Activated T-cell treated with anti-CD3 and anti-CD28 coated beads, Interleukin-2, amount 50 U/mL, for 4 hours (primary cell): ENCODE measurements at regions not wholly inside any gene's neighbourhood (a gene's known extent, or its start where the extent isn't known, plus 50 kb on each side); places are given as distances from the start of the nearest gene placed in this dataset.

Source experiments
- ATAC-seq, 2 donors: fragments of 200-7000 bp; cut with Tn5 transposase; one replicate each; pipeline ENCODE4 v1.10.0; 2021
- DNase-seq: peaks from one replicate; pipeline ENCODE4 v3.0.0-alpha.2; 2020
- H3K27me3 Mint-ChIP-seq: one replicate; pipeline ENCODE4 v1.8.0; 2021; ENCODE audit warnings: low read depth, mixed read lengths
- H3K36me3 Mint-ChIP-seq: one replicate; pipeline ENCODE4 v1.8.0; 2022; ENCODE audit warnings: mixed read lengths; ENCODE audit not compliant: insufficient read depth
- H3K4me1 Mint-ChIP-seq: one replicate; pipeline ENCODE4 v1.8.0; 2021; ENCODE audit warnings: low read depth, mixed read lengths
- H3K4me3 Mint-ChIP-seq: one replicate; pipeline ENCODE4 v1.8.0; 2021; ENCODE audit warnings: mild to moderate bottlenecking, moderate library complexity, mixed read lengths
- H3K9me3 Mint-ChIP-seq: one replicate; pipeline ENCODE4 v1.8.0; 2021; ENCODE audit warnings: mixed read lengths

GRCh38 chr7:46179061-46179610 is 258.1 kb upstream of the IGFBP3 start:
- H3K36me3 Mint-ChIP-seq: no peaks in the 10 kb centered on the region
- H3K9me3 Mint-ChIP-seq: peaks cover 14% of the 10 kb centered on the region
- H3K4me3 Mint-ChIP-seq: no peak overlapping the region
- no peak for DNase-seq
- ATAC-seq: no peak
- no peaks in the 10 kb centered on the region for H3K27me3 Mint-ChIP-seq
- H3K4me1 Mint-ChIP-seq: no peaks in the 10 kb centered on the region

GRCh38 chr7:46178661-46179060 is 257.6 kb upstream of the IGFBP3 start:
- Mint-ChIP-seq H3K4me3 (no peak overlapping the region), H3K27me3 (no peaks in the 10 kb centered on the region), H3K4me1 (no peaks in the 10 kb centered on the region), H3K9me3 (peaks cover 14% of the 10 kb centered on the region), H3K36me3 (no peaks in the 10 kb centered on the region)
- ATAC-seq (no peak), DNase-seq (no peak)

- Mint-ChIP-seq H3K4me1 (no peaks in the 10 kb centered on the region), H3K4me3 (no peak overlapping the region), H3K27me3 (no peaks in the 10 kb centered on the region), H3K9me3 (peaks cover 14% of the 10 kb centered on the region), H3K36me3 (no peaks in the 10 kb centered on the region)
- DNase-seq: no peak
- ATAC-seq: no peak
These were observed 256.7 kb upstream of the IGFBP3 start for GRCh38 chr7:46177821-46178220.

GRCh38 chr7:46175221-46175620 is 254.1 kb upstream of the IGFBP3 start:
- no peak overlapping the region for H3K4me3 Mint-ChIP-seq
- ATAC-seq: no peak
- no peaks in the 10 kb centered on the region for H3K27me3 Mint-ChIP-seq
- peaks cover 4% of the 10 kb centered on the region for H3K9me3 Mint-ChIP-seq
- DNase-seq: no peak
- H3K4me1 Mint-ChIP-seq: no peaks in the 10 kb centered on the region
- H3K36me3 Mint-ChIP-seq: no peaks in the 10 kb centered on the region

- DNase-seq: no peak
- no peak overlapping the region for H3K4me3 Mint-ChIP-seq
- no peak for ATAC-seq
- no peaks in the 10 kb centered on the region for H3K36me3 Mint-ChIP-seq
- H3K9me3 Mint-ChIP-seq: no peaks in the 10 kb centered on the region
- no peaks in the 10 kb centered on the region for H3K4me1 Mint-ChIP-seq
- H3K27me3 Mint-ChIP-seq: no peaks in the 10 kb centered on the region
These were observed 253.1 kb upstream of the IGFBP3 start for GRCh38 chr7:46174196-46174580.

GRCh38 chr7:46173476-46174195 is 252.6 kb upstream of the IGFBP3 start:
- Mint-ChIP-seq H3K27me3 (no peaks in the 10 kb centered on the region), H3K9me3 (no peaks in the 10 kb centered on the region), H3K4me1 (no peaks in the 10 kb centered on the region), H3K4me3 (no peak overlapping the region), H3K36me3 (no peaks in the 10 kb centered on the region)
- DNase-seq: no peak
- no peak for ATAC-seq

- no peaks in the 10 kb centered on the region for H3K4me1 Mint-ChIP-seq
These were observed 249.7 kb upstream of the IGFBP3 start for GRCh38 chr7:46170792-46171191.

GRCh38 chr7:46170021-46170420 is 248.9 kb upstream of the IGFBP3 start:
- no peaks in the 10 kb centered on the region for H3K4me1 Mint-ChIP-seq
- no peaks in the 10 kb centered on the region for H3K9me3 Mint-ChIP-seq
- H3K36me3 Mint-ChIP-seq: no peaks in the 10 kb centered on the region
- no peak overlapping the region for H3K4me3 Mint-ChIP-seq
- ATAC-seq: no peak
- no peaks in the 10 kb centered on the region for H3K27me3 Mint-ChIP-seq
- DNase-seq: no peak

More at GRCh38 chr7:46170792-46171191, 249.7 kb upstream of the IGFBP3 start:
- Mint-ChIP-seq H3K36me3 (no peaks in the 10 kb centered on the region), H3K27me3 (no peaks in the 10 kb centered on the region), H3K9me3 (no peaks in the 10 kb centered on the region), H3K4me3 (no peak overlapping the region)
- DNase-seq: no peak
- no peak for ATAC-seq

GRCh38 chr7:46169384-46169755 is 248.3 kb upstream of the IGFBP3 start:
- H3K9me3 Mint-ChIP-seq: no peaks in the 10 kb centered on the region
- no peaks in the 10 kb centered on the region for H3K36me3 Mint-ChIP-seq
- H3K27me3 Mint-ChIP-seq: no peaks in the 10 kb centered on the region
- no peaks in the 10 kb centered on the region for H3K4me1 Mint-ChIP-seq
- no peak for DNase-seq
- no peak overlapping the region for H3K4me3 Mint-ChIP-seq
- ATAC-seq: no peak

- Mint-ChIP-seq H3K36me3 (no peaks in the 10 kb centered on the region), H3K27me3 (no peaks in the 10 kb centered on the region), H3K4me1 (no peaks in the 10 kb centered on the region), H3K9me3 (no peaks in the 10 kb centered on the region), H3K4me3 (no peak overlapping the region)
- DNase-seq (no peak), ATAC-seq (no peak)
These were observed 247.8 kb upstream of the IGFBP3 start for GRCh38 chr7:46168671-46169383.

GRCh38 chr7:46168231-46168630 is 247.2 kb upstream of the IGFBP3 start:
- DNase-seq (no peak), ATAC-seq (no peak)
- no peaks in the 10 kb centered on the region for H3K9me3 Mint-ChIP-seq
- no peaks in the 10 kb centered on the region for H3K4me1 Mint-ChIP-seq
- no peaks in the 10 kb centered on the region for H3K27me3 Mint-ChIP-seq
- no peak overlapping the region for H3K4me3 Mint-ChIP-seq
- no peaks in the 10 kb centered on the region for H3K36me3 Mint-ChIP-seq

- no peaks in the 10 kb centered on the region for H3K36me3 Mint-ChIP-seq
- no peaks in the 10 kb centered on the region for H3K4me1 Mint-ChIP-seq
- no peaks in the 10 kb centered on the region for H3K27me3 Mint-ChIP-seq
- H3K9me3 Mint-ChIP-seq: no peaks in the 10 kb centered on the region
- ATAC-seq (no peak), DNase-seq (no peak)
- H3K4me3 Mint-ChIP-seq: no peak overlapping the region
These were observed 244.2 kb upstream of the IGFBP3 start for GRCh38 chr7:46165276-46165675.

- no peak overlapping the region for H3K4me3 Mint-ChIP-seq
- ATAC-seq (no peak), DNase-seq (no peak)
- no peaks in the 10 kb centered on the region for H3K27me3 Mint-ChIP-seq
- H3K9me3 Mint-ChIP-seq: no peaks in the 10 kb centered on the region
- H3K36me3 Mint-ChIP-seq: no peaks in the 10 kb centered on the region
- no peaks in the 10 kb centered on the region for H3K4me1 Mint-ChIP-seq
These were observed 243.6 kb upstream of the IGFBP3 start for GRCh38 chr7:46164629-46165028.

- ATAC-seq: no peak
- H3K36me3 Mint-ChIP-seq: no peaks in the 10 kb centered on the region
- H3K9me3 Mint-ChIP-seq: no peaks in the 10 kb centered on the region
- no peak overlapping the region for H3K4me3 Mint-ChIP-seq
- H3K27me3 Mint-ChIP-seq: no peaks in the 10 kb centered on the region
- H3K4me1 Mint-ChIP-seq: no peaks in the 10 kb centered on the region
- DNase-seq: no peak
These were observed 242.2 kb upstream of the IGFBP3 start for GRCh38 chr7:46163246-46163645.

GRCh38 chr7:46162609-46163008 is 241.5 kb upstream of the IGFBP3 start:
- H3K4me1 Mint-ChIP-seq: no peaks in the 10 kb centered on the region
- no peaks in the 10 kb centered on the region for H3K9me3 Mint-ChIP-seq
- H3K27me3 Mint-ChIP-seq: no peaks in the 10 kb centered on the region
- no peaks in the 10 kb centered on the region for H3K36me3 Mint-ChIP-seq
- DNase-seq (no peak), ATAC-seq (no peak)
- H3K4me3 Mint-ChIP-seq: no peak overlapping the region
